ENCODE measurements at regions not wholly inside any gene's neighbourhood (a gene's known extent, or its start where the extent isn't known, plus 50 kb on each side); places are given as distances from the start of the nearest gene placed in this dataset.

DNA sequence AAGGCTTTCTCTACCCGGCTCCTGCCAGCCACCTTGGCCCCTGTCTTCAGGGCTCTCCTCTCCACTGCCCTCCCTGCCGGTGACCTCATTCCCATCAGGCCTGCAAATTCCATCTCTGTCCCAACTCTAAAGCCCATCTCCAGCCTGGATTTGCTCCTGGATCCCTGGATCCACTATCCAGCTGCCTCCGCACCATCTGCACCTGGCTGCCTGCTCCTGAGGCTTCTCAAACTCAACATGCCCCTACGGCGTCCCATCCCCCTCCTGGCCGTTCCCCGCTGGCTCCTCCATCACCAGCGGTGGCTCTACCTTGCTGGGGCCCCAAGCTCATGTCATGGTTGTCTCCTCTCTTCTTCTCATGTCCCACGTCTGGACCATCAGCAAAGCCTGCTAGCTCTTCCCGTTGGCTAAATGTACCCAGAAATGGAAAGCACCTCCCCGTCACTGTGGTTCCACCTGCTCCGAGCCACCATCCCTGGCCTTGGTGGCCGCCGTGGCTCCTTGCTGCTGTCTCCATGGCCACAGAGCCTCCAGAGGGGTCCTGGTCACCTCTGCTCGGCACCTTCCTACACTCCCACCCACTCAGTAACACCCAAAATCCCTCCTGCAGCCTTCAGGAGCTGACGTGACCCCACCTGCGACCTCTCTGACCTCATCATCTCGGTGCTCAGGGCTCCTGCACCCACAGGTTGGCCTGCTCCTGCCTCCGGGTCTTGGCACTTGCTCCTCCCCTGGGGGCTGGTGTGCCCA is 58.5 kb downstream of the ADRA2C start:
- TF ChIP-seq POLR2AphosphoS5 (IDR thresholded peaks at IDR 0.05) = no peak
- TF ChIP-seq, protein P1, sequence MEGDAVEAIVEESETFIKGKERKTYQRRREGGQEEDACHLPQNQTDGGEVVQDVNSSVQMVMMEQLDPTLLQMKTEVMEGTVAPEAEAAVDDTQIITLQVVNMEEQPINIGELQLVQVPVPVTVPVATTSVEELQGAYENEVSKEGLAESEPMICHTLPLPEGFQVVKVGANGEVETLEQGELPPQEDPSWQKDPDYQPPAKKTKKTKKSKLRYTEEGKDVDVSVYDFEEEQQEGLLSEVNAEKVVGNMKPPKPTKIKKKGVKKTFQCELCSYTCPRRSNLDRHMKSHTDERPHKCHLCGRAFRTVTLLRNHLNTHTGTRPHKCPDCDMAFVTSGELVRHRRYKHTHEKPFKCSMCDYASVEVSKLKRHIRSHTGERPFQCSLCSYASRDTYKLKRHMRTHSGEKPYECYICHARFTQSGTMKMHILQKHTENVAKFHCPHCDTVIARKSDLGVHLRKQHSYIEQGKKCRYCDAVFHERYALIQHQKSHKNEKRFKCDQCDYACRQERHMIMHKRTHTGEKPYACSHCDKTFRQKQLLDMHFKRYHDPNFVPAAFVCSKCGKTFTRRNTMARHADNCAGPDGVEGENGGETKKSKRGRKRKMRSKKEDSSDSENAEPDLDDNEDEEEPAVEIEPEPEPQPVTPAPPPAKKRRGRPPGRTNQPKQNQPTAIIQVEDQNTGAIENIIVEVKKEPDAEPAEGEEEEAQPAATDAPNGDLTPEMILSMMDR (IDR thresholded peaks at IDR 0.05) = no peak

Data from prostate gland (tissue), 2 donors.